Dermis microvascular lymphatic vessel endothelial cell (primary cell): ENCODE measurements at regions not wholly inside any gene's neighbourhood (a gene's known extent, or its start where the extent isn't known, plus 50 kb on each side); places are given as distances from the start of the nearest gene placed in this dataset.
"Not testable (repeated sequence)": the region's sequence is repeated elsewhere in the genome, so short reads cannot be mapped to it uniquely, and the experiment has no call there.

Experiments
- DNase-seq, 2 donors: peaks; one replicate each; pipeline versions ENCODE4 v3.0.0 to v3.0.0-alpha.2; 2010; ENCODE audit warnings: low read depth in 2 of 2

DNA sequence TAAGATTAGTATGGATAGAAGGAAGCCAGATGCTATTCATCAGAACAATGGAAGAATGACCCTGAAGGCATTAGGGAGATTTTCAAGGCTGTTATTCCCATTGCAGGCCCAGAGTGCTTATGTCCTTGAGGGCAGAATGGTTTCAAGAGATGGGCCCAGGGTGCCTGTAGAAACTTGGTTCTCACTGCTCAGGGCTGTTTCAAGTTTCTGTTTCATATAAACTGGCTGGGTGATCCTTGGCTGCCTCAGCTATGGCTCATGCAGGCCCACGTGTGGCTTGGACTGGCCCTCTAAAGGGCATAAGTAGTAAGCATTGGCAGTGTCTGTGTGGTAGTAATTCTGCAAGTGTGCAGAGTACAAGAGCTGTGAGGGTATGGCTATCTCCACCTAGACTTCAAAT lies 540.9 kb upstream of the MAN1A1 start:
- no peak for DNase-seq

DNA sequence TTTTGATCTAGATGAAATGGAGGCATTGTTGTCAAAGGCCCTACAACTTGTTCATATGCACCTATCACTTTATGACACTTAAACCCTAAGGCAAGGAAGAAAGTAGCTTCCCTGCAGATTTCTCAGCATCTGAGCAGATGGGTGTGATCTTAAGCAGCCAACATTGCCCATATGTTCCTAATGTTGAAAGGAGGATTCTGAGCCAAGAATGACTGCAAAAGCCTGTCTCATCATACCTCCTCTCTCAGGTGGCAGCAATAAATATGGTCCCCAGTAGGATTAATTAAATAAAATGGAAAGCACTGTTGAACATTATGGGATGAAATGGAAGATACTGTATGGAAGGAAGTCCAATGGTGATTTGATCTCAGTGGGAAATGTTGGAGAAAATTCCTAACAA lies 538.1 kb upstream of the MAN1A1 start:
- no peak for DNase-seq

DNA sequence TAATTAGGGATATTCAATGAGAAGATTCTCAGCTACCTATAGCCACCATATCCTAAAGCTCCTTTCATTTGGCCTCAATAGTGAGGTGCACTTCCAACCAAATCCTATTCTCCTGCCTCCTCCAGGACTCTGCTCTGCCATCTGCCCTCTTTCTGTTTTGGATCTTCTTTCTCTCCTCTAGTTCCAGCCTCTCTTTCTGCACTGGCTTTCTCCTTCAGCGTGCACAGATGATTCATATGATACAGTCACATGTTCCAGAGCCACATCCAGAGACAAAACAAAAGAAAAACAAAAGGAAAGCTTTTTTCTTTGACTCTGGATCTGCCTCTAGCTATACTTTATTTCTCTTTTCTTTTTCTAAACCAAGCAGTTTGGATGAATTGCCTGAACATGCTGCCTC lies 531.9 kb upstream of the MAN1A1 start:
- no peak for DNase-seq

DNA sequence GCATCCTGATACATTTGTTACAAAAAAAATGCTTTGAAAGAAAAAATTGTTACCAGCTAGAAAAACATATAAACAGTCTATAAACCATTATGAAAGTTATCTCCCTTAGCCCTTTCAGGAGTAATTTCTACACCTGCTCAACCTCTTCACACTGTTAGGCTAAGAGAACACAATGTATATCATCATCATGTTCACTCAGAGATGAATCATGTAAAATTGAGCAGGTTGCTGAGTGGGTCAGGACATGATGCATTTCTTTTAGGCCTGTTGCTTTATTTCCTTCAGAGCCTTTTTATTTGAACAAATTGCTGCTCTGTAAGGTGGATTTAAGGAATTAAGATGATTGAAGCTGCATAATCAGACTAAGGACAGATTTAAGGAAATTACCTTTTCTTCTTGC lies 531.3 kb upstream of the MAN1A1 start:
- no peak for DNase-seq

DNA sequence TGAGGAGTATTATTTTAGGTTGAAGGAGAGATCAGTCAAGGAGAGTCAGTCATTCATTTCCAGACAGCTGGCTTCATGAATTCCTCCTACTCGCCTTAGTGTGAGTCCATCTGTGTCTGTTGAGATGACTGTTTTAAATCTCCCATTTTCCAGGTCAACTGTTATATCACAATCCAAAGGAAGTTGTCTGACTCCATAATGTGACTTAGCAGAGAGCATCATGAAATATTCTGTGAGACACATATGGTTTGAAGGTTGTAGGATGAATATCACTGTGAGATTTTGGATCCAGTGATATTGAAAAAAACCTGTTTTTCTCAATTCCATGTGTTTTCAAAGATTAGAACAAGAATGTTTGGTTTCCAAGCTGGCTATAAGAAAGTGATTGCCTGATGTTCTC lies 530.2 kb upstream of the MAN1A1 start:
- no peak for DNase-seq

DNA sequence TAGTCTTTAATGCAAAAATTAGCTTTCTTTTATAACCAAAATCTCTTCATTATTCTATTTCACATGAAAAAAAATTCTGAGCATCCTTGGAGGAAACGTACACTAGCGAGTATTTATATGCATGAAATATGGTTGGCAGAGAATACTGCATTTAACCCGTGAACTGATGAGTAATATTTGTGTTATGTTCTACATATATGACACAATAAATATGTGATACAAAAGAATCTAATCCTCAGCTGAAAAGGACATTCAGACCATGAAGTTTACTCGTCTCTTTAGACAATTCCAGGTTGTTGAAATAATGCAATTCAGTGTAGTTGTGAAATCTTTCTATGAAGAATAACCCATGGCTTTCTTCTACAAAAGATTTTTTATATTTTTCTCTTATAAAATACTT lies 524.8 kb upstream of the MAN1A1 start:
- DNase-seq = no peak

DNA sequence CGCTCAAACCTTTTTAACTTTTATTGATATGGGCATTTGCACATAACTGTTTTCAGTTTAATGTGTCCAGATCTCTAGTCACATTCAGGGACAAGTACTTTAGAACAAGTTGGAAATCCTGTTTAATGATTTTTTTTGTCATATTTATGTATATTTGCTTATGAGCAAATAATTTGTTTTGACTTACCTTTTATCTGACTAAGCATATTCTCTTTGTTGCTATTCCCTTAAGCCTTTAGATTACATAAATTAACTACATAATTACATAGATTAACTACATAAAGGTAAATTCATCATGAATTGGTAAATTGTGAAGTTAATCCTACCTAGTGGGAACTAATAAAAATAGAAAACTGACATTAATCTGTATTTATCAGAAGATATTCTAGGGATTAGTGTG lies 523.5 kb upstream of the MAN1A1 start:
- no peak for DNase-seq

DNA sequence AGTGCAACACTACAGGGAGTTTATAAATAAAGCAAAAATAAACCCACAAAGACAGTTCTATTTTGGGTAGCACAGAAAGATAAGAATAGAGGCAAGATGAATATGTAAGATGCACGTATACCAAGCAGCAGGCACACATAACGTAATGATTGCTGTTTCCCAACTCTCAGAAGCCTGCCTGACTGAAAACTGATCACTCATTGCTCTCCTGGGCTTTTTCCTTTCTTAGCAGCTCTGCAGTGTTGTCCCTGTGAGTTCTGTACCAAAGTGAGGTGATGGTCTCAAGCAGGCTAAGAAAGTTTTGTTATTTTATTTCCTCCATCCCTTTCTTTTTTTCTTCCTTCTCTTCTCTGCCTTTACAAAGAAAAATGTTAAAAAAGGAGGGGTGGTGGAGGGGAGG lies 522.0 kb upstream of the MAN1A1 start:
- no peak for DNase-seq

DNA sequence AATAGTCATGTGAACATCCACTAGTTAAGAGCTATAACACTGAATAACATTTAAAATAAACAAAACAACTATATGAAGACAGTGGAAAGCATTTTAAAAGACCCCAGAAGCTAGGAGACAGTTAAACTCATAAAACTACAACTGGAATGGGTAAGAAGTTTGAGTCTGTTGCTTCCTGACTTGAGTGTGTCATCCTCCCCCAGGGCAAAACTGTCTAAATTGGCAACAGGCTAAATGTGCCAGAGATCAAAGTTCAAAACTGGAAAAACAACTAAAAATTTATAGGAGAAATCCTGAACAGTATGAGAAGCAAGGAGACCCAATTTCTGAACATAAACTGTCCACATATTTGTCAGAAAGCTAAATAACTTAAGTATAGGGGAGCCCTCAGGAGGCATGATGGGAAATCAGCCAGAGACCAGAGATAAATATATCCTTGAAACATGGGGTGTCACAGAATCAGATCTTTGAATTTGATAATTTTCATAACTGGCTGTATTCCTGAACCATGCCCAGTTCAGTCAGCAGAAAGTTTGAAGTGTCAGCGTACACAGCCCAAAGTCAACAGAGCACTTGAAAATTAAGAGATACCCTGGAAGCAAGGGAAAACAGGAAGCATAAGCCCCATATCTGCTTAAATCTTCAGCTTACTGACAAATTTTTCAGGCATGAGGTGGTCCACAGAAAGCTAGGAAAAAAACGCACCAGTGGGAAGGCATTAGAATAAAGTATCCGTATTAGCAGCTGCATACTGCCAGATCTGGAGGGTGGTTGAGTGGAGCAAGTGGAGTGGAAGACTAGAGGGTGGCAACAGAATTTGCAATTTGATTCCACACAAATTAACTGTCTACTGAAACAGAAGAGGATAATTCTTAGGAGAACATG lies 516.1 kb upstream of the MAN1A1 start:
- DNase-seq = no peak

DNA sequence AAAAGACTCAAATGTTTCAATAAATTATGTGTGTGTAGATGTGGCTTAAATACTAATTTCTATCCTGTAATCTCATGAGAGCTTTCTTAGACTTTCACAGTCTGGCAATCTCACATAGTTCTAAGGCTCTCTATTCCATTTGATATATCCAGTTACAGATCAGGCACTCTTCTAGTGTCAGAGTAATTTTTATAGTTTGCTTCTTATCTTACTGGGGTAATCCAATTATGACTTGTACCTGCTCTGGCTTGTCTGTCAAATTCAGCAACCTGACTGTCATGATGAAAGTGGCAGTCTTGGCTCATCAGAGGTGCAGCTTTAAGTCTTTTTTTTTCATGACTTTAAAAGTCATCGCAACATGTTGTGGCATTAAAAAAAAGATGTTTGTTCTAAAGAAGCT lies 513.2 kb upstream of the MAN1A1 start:
- DNase-seq = no peak

DNA sequence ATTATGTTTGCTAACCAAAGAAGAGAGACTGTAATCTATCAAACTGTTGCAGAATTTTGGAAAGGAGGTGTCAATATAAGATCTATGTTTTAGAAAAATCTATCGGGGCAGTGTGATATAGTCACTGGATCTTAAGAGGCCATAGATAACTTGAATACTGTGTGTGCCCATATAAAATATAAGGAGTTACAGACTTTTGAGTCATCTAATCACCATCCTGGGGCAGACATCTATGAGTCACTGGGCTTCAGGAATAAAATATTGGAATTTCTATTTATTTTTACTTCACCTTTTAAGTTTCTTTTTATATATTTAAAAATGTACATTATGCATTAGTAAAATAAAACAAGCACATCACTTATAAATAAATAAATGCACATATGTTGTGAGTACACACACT lies 509.3 kb upstream of the MAN1A1 start:
- no peak for DNase-seq

DNA sequence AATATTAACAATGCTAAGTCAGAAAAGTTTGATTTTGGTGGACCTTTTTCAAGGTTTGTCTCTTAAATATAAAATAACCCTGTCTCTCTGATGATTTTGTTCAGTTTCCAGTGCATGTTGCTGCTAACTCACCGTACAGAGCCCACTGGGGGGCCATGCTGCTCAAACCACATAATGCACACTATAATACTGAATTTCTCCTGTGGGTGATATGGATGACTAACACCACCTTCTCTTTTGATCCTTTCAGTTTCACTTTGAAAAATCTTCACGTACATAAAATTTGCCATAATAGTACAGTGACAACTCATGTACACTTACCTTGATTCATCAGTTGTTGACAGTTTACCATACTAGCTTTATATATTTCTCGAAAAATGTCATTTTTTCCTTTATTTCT lies 506.6 kb upstream of the MAN1A1 start:
- DNase-seq = no peak

DNA sequence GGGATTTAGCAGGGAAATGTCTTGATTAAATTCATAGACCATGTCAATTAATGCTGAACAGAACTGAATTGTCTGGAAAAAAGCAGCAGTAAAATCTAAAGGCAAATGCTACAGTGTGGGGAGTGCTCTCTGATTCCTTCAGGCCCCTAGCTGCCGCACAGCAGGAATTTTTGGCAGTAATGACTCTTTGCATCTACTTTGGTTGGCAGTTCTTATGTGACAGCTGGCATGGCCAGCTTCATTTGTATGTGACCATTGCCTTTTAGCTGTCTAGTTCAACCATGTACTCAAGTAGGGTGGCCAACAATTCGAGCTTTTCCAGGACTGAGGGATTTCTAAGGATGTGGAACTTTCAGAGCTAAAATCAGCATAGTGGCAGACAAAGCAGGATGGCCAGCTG lies 499.1 kb upstream of the MAN1A1 start:
- no peak for DNase-seq

DNA sequence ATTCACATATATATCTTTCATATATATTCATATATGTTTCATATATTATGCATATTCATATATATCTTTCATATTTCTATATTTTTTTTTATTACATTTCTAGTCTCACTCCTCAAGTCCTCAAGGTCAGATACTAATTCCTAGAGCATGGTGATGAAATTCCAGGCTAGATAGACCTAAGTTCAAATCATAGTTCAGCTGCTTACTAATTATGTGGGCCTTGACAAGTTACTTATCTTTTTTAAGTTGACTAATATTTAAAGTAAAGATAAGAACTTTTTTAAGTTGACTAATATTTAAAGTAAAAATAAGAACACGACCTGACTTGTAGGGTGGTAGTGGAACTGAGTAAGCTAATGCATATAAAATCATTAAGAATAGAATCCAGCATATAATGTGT lies 495.6 kb upstream of the MAN1A1 start:
- DNase-seq = no peak

DNA sequence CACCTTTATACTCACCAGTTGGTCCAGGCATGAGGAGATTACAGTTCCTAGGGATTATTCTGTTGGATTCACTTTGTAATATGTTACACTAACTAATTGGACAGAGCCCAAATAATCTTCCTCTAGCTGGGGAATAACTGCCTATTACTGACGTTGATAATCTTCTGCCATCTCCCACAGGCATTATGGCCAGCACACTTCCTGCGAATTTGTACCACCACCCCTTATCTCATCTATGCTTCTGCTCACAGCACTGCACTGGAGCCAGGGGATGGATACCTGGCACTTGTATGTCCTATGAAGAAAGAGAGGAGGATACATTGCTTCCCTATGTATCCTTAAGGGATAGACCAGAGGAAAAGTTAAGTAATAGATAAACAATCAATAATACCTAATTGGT lies 494.8 kb upstream of the MAN1A1 start:
- DNase-seq = no peak

DNA sequence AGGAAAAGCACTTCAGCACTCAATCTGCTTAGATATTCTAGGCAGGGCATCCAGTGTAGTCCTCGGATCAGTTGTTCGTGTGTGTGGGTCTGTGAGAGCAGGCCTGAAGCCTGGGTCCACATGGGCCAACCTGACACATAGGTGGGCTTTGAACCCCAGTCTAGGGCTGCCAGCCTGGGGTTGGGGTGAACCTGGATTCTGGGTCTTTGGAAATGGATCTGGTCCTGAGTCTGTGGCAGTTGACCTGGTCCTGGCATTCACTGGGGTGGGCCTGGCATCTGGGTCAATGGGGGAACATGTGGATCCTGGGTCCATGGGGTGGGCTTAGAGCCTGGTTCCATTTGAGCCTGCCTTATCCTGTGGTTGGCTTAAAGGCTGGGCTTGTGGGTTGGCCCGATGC lies 492.6 kb upstream of the MAN1A1 start:
- DNase-seq = no peak

DNA sequence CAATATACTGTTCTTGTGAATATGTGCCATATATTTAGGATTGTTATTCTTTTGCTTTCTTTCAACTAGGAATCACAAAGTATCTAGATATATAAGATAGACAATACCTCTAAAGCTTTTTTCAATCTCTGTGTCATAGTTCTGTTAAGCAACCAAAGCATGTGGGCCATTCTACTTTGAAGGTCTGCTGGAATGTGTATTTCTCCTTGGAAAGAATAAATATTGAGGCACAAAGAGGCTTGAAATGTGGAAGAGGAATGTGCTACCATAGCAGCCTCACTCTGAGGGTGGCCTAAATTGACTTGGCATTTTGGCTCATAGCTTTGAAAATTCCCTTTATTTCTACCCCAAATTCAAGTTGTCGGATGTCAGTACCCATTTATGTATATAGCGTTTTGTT lies 488.5 kb upstream of the MAN1A1 start:
- DNase-seq = no peak

DNA sequence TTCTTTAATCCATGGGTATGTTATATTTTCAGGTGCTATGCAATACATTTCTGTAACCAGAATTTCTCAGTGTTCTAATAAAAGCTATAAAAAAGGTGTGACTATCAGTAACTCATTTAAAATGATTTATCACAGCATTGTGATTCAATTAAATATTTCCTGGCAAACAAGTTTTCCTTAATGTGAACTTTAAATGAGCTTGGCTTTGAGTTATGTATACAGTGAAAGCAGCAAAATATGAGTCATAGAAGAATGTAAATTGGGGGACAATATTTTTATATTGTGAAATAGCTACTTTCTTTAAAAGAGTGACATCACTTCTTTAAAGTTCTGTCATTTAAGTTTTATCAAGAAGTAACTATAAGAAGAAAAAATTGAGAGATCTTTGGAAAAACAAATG lies 484.9 kb upstream of the MAN1A1 start:
- DNase-seq = no peak

DNA sequence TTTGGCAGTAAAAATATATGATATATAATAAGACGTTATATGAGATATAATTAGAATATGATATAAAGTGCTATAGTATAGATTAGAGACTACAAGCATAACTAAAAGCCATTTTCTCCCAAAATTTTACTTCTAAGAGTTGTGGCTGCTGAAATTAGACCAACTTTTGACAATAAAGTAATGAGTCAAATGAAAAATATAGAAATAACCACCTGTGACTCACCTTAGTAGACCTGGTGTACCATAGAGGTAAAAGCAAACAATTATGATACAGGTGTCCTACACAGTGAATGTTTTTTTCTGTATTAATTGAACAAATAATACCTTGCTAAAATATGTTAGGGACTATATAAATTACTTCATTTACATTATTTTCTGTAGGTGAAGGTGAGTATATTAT lies 482.9 kb upstream of the MAN1A1 start:
- DNase-seq = no peak

DNA sequence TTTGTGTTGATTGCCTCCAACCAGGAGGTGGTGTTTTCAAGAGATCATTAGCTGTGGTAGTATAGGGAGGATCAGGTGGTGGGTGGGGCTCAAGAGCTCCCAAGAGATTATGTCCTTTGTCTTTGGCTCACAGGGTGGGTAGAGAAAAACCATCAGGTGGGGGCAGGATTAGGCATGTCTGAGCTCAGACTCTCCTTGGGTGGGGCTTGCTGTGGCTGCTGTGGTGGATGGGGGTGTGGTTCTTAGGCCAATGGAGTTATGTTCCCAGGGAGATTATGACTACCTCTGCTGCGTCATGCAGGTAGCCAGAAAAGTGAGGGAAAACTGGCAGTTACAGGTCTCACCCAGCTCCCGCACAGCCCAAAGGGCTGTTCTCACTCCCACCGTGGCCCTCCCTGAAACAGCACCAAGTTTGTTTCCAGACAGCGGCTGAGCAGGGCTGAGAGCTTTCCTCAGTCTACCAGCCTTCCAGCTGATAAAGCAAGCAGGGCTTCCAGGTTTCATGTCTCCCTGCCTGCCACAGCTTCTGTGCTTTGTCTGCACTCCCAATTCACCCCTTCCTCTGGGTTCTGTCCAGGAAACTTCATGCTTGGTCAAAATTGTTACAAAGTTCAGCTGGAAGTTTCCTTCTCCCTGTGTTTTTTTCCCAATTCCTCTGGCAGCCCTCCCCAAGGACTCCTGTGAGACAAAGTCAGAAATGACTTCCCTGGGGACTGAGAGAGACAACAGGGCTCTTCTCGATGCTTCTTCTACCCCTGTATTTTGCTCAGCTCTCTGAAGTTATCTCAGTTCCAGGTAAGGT lies 481.1 kb upstream of the MAN1A1 start:
- no peak for DNase-seq

DNA sequence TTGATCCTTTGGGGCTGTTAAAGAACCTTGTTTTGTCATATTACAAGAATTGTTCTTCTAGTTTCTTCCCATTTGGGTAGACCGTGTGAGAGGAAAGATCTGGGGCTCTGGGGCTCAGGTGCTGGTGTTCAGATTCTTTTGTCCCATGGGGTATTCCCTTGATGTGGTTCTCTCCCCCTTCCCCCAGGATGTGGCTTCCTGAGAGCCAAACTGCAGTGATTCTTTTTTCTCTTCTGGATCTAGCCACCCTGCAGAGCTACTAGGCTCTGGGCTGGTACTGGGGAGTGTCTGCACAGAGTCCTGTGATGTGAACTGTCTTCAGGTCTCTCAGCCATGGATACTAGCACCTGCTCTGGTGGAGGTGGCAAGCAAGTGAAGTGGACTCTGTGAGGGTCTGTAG lies 480.5 kb upstream of the MAN1A1 start:
- no peak for DNase-seq

DNA sequence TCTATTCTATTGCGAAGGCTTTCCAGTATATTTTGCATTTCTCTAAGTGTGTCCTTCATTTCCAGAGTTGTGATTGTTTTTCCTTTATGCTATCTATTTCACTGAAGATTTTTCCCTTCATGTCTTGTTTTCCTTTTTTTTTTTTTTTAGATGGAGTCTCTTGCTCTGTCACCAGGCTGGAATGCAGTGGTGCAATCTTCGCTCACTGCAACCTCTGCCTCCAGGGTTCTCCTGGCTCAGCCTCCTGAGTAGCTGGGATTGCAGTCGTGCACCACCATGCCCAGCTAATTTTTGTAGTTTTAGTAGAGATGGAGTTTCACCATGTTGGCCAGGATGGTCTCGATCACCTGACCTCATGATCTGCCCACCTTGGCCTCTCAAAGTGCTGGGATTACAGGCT lies 479.9 kb upstream of the MAN1A1 start:
- not testable (repeated sequence) for DNase-seq

DNA sequence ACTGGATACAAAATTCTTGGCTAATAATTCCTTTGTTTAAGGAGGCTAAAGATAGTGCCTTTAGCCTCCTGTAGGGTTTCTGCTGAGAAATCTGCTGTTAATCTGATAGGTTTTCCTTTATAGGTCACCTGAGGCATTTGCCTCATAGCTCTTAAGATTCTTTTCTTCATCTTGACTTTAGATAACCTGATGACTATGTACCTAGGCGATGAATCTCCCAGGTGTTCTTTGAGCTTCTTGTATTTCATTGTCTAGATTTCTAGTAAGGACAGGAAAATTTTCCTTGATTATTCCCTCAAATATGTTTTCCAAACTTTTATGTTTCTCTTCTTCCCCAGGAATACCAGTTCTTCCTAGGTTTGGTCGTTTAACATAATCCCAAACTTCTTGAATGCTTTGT lies 479.4 kb upstream of the MAN1A1 start:
- no peak for DNase-seq
